Stomach (tissue), 8 donors: ENCODE measurements at regions not wholly inside any gene's neighbourhood (a gene's known extent, or its start where the extent isn't known, plus 50 kb on each side); places are given as distances from the start of the nearest gene placed in this dataset.

Experiments used
- DNase-seq, 2 donors: peaks; one replicate each; pipeline versions ENCODE4 v3.0.0 to v3.0.0-alpha.2; 2013 to 2019
- H3K27ac ChIP-seq, 5 donors: fragments of 200-600 bp in 4 of 5; sonication (generic) in 4 of 5; one replicate each; pipeline ENCODE4 v1.5.1; 2013 to 2019; ENCODE audit warnings: mild to moderate bottlenecking in 1 of 5, moderate library complexity in 1 of 5
- H3K27me3 ChIP-seq, 3 donors: fragments of 200-600 bp; sonication (generic); one replicate each; pipeline ENCODE4 v1.5.1; 2017 to 2019; ENCODE audit warnings: mixed run types in 1 of 3
- H3K36me3 ChIP-seq, 4 donors: fragments of 200-600 bp; sonication (generic); 1 replicate in 3 of 4; 2 replicates in 1 of 4; pipeline ENCODE4 v1.5.1; 2016 to 2019
- H3K4me1 ChIP-seq, 4 donors: fragments of 200-600 bp; sonication (generic); one replicate each; pipeline ENCODE4 v1.5.1; 2016 to 2019
- H3K4me3 ChIP-seq, 4 donors: fragments of 200-600 bp; sonication (generic) in 3 of 4; one replicate each; pipeline ENCODE4 v1.5.1; 2016 to 2019; ENCODE audit warnings: mild to moderate bottlenecking in 1 of 4
- H3K9me3 ChIP-seq, 4 donors: fragments of 200-600 bp; sonication (generic); one replicate each; pipeline ENCODE4 v1.5.1; 2016 to 2019
- CTCF ChIP-seq, 7 experiments: fragments of 450-650 bp in 4 of 7; fragments of 200-600 bp in 3 of 7; sonication (generic) in 3 of 7; IDR thresholded peaks; one replicate each; pipeline ENCODE4 v1.5.1; 2016 to 2019; ENCODE audit warnings: antibody characterized with exemption in 7 of 7, control low read depth in 2 of 7, mild to moderate bottlenecking in 1 of 7
- EP300 ChIP-seq: sonication (generic); formaldehyde crosslinking; IDR thresholded peaks from one replicate; pipeline ENCODE4 v1.6.1; 2017; ENCODE audit warnings: antibody characterized with exemption
- POLR2A ChIP-seq, 4 donors: fragments of 450-650 bp; IDR thresholded peaks; one replicate each; pipeline ENCODE4 v1.6.1; 2016; ENCODE audit warnings: antibody characterized with exemption in 4 of 4, control low read depth in 2 of 4, mild to moderate bottlenecking in 1 of 4, moderate library complexity in 1 of 4
- POLR2AphosphoS5 ChIP-seq, 3 donors: sonication (generic); formaldehyde crosslinking; IDR thresholded peaks; one replicate each; pipeline ENCODE4 v1.6.1; 2016; ENCODE audit warnings: antibody characterized with exemption in 3 of 3
- WGBS, 5 donors: extraction: QIAGEN DNeasy Blood & Tissue Kit in 3 of 5; methylation state at CpG; one replicate each; pipeline versions ENCODE4 v1.1.5 to v1.1.7; 2013 to 2018; 5-methylcytosine and 5-hydroxymethylcytosine counted together
- intact Hi-C: fragments of 100-400 bp; cut with DNase I; formaldehyde crosslinking; loops from one replicate; pipeline ENCODE4 v1.15.1; 2023; ENCODE audit warnings: low total_unique reads
- donor health status: healthy with polysubstance abuse.
- donor health status: Bipolar disorder and iron deficiency.
- donor health status: healthy.

GRCh38 chr4:184930026-184930425 lies 88.3 kb upstream of the HELT start:
- H3K27me3 ChIP-seq: no peaks in the 10 kb centered on the region
- H3K36me3 ChIP-seq: no peaks in the 10 kb centered on the region
- no peak for TF ChIP-seq EP300
- no peak for TF ChIP-seq POLR2AphosphoS5 (IDR thresholded peaks at IDR 0.05)
- no peak for TF ChIP-seq POLR2A (IDR thresholded peaks at IDR 0.05)
- no peak for TF ChIP-seq CTCF (IDR thresholded peaks at IDR 0.05)
- H3K27ac ChIP-seq: no peak overlapping the region
- peaks cover 0 to 4% (median 0%) of the 10 kb centered on the region in 4 donors for H3K9me3 ChIP-seq
- no peaks in the 10 kb centered on the region for H3K4me1 ChIP-seq
- no peak overlapping the region for H3K4me3 ChIP-seq
- DNase-seq: no peak
- intact Hi-C loops: no loop called here

DNA sequence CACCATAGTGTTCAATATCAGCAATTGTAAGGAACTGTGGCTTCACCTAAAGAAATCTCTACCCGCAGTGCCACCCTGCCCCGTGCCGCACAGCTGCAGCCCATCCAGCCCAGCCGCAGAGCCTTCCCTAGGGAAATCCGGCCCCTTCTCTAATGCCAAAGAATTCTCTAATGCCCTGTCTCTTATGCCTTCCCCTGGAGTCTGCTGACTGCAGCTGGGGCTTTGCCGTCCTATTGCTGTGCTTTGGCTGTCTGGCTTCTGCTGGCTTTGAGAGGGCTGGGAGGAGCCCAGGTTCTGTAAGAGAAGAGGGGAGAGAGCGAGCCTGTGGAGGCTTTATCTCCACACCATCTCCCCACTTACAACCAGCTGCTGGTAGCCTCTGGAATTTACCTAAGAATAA lies 85.9 kb upstream of the HELT start:
- Histone ChIP-seq H3K4me1 (peaks cover 0 to 9% (median 2%) of the 10 kb centered on the region in 4 donors), H3K9me3 (peaks cover 0 to under 1% (median 0%) of the 10 kb centered on the region in 4 donors), H3K36me3 (no peaks in the 10 kb centered on the region), H3K27me3 (no peaks in the 10 kb centered on the region), H3K27ac (no peak overlapping the region), H3K4me3 (no peak overlapping the region)
- intact Hi-C loops: no loop called here
- no peak for DNase-seq
- WGBS, 5 donors: 72 to 78% (median 73%) methylated on average over 6 to 7 of the region's 7 CpGs
- no peak for TF ChIP-seq POLR2A (IDR thresholded peaks at IDR 0.05)
- TF ChIP-seq EP300: no peak
- TF ChIP-seq CTCF (IDR thresholded peaks at IDR 0.05): no peak
- TF ChIP-seq POLR2AphosphoS5 (IDR thresholded peaks at IDR 0.05): no peak

GRCh38 chr4:184933311-184933710 lies 85.0 kb upstream of the HELT start:
- intact Hi-C loops: no loop called here
- TF ChIP-seq EP300 (no peak), POLR2A (IDR thresholded peaks at IDR 0.05) (no peak), CTCF (IDR thresholded peaks at IDR 0.05) (no peak), POLR2AphosphoS5 (IDR thresholded peaks at IDR 0.05) (no peak)
- WGBS, 5 donors: 25 to 60% (median 49%) methylated on average over 1 of the region's 1 CpG
- Histone ChIP-seq H3K4me3 (no peak overlapping the region), H3K4me1 (peaks cover 0 to 18% (median 4%) of the 10 kb centered on the region in 4 donors), H3K9me3 (no peaks in the 10 kb centered on the region), H3K27me3 (no peaks in the 10 kb centered on the region), H3K27ac (no peak overlapping the region), H3K36me3 (no peaks in the 10 kb centered on the region)
- no peak for DNase-seq

- 63 to 72% (median 69%) methylated on average over 2 of the region's 2 CpGs for WGBS, 5 donors
- Histone ChIP-seq H3K27ac (no peak overlapping the region), H3K4me1 (peaks cover 0 to 18% (median 4%) of the 10 kb centered on the region in 4 donors), H3K9me3 (no peaks in the 10 kb centered on the region), H3K4me3 (no peak overlapping the region), H3K27me3 (no peaks in the 10 kb centered on the region), H3K36me3 (no peaks in the 10 kb centered on the region)
- no peak for TF ChIP-seq EP300
- TF ChIP-seq POLR2AphosphoS5 (IDR thresholded peaks at IDR 0.05): no peak
- TF ChIP-seq POLR2A (IDR thresholded peaks at IDR 0.05): no peak
- no peak for TF ChIP-seq CTCF (IDR thresholded peaks at IDR 0.05)
- DNase-seq: no peak
- intact Hi-C loops: no loop called here
Measured at GRCh38 chr4:184934184-184934583, 84.1 kb upstream of the HELT start.
